Suprapubic skin (tissue), 4 donors: ENCODE measurements at regions not wholly inside any gene's neighbourhood (a gene's known extent, or its start where the extent isn't known, plus 50 kb on each side); places are given as distances from the start of the nearest gene placed in this dataset.

Experiments used
- DNase-seq, 2 donors: peaks; one replicate each; pipeline ENCODE4 v3.0.0-alpha.2; 2019; ENCODE audit warnings: low spot score in 2 of 2
- H3K27ac ChIP-seq: fragments of 200-600 bp; sonication (generic); one replicate; pipeline ENCODE4 v1.5.1; 2019
- H3K27me3 ChIP-seq: fragments of 200-600 bp; sonication (generic); one replicate; pipeline ENCODE4 v1.5.1; 2019
- H3K36me3 ChIP-seq: fragments of 200-600 bp; sonication (generic); one replicate; pipeline ENCODE4 v1.5.1; 2019
- H3K4me1 ChIP-seq: fragments of 200-600 bp; sonication (generic); one replicate; pipeline ENCODE4 v1.5.1; 2019
- H3K4me3 ChIP-seq: fragments of 200-600 bp; sonication (generic); one replicate; pipeline ENCODE4 v1.5.1; 2019; ENCODE audit warnings: mild to moderate bottlenecking
- H3K9me3 ChIP-seq: fragments of 200-600 bp; sonication (generic); one replicate; pipeline ENCODE4 v1.5.1; 2019
- EP300 ChIP-seq: sonication (generic); formaldehyde crosslinking; IDR thresholded peaks from one replicate; pipeline ENCODE4 v1.6.1; 2017; ENCODE audit warnings: antibody characterized with exemption
- POLR2A ChIP-seq, 2 donors: fragments of 450-650 bp; IDR thresholded peaks; one replicate each; pipeline ENCODE4 v1.6.1; 2017; ENCODE audit warnings: antibody characterized with exemption in 2 of 2, mild to moderate bottlenecking in 2 of 2, moderate library complexity in 2 of 2
- POLR2AphosphoS5 ChIP-seq, 3 donors: sonication (generic); formaldehyde crosslinking; IDR thresholded peaks; one replicate each; pipeline ENCODE4 v1.6.1; 2017; ENCODE audit warnings: antibody characterized with exemption in 3 of 3
- WGBS: methylation state at CpG from one replicate; pipeline ENCODE4 v1.1.5; 2018; 5-methylcytosine and 5-hydroxymethylcytosine counted together
- TF ChIP-seq, protein P1 (sequence below), 2 donors: fragments of 200-600 bp in 1 of 2; fragments of 450-650 bp in 1 of 2; sonication (generic) in 1 of 2; IDR thresholded peaks; one replicate each; pipeline ENCODE4 v1.5.1; 2016 to 2019; ENCODE audit warnings: antibody characterized with exemption in 2 of 2, mild to moderate bottlenecking in 1 of 2, moderate library complexity in 1 of 2

DNA sequence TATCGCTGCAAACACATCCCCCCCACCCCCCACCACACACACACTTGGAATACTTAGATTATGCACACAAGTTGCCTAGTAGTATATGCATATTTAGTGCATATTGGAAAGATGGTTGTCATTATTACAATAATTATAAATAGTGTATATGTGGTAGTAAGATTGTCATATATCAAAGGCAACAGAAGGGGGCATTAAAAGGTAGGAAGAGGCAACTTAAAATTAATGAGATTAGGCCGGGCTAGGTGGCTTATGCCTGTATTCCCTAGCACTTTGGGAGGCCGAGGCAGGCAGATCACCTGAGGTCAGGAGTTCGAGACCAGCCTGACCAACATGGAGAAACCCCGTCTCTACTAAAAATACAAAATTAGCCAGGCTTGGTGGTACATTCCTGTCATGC, 52.1 kb downstream of the GSC start:
- Histone ChIP-seq H3K9me3 (no peaks in the 10 kb centered on the region), H3K27me3 (peaks cover 2% of the 10 kb centered on the region), H3K4me1 (no peaks in the 10 kb centered on the region), H3K36me3 (no peaks in the 10 kb centered on the region), H3K27ac (no peak overlapping the region), H3K4me3 (no peak overlapping the region)
- 85% methylated on average over 5 of the region's 5 CpGs for WGBS
- no peak for DNase-seq
- no peak for TF ChIP-seq EP300
- no peak for TF ChIP-seq POLR2A (IDR thresholded peaks at IDR 0.05)
- TF ChIP-seq POLR2AphosphoS5 (IDR thresholded peaks at IDR 0.05): no peak
- TF ChIP-seq, protein P1, sequence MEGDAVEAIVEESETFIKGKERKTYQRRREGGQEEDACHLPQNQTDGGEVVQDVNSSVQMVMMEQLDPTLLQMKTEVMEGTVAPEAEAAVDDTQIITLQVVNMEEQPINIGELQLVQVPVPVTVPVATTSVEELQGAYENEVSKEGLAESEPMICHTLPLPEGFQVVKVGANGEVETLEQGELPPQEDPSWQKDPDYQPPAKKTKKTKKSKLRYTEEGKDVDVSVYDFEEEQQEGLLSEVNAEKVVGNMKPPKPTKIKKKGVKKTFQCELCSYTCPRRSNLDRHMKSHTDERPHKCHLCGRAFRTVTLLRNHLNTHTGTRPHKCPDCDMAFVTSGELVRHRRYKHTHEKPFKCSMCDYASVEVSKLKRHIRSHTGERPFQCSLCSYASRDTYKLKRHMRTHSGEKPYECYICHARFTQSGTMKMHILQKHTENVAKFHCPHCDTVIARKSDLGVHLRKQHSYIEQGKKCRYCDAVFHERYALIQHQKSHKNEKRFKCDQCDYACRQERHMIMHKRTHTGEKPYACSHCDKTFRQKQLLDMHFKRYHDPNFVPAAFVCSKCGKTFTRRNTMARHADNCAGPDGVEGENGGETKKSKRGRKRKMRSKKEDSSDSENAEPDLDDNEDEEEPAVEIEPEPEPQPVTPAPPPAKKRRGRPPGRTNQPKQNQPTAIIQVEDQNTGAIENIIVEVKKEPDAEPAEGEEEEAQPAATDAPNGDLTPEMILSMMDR (IDR thresholded peaks at IDR 0.05): no peak

DNA sequence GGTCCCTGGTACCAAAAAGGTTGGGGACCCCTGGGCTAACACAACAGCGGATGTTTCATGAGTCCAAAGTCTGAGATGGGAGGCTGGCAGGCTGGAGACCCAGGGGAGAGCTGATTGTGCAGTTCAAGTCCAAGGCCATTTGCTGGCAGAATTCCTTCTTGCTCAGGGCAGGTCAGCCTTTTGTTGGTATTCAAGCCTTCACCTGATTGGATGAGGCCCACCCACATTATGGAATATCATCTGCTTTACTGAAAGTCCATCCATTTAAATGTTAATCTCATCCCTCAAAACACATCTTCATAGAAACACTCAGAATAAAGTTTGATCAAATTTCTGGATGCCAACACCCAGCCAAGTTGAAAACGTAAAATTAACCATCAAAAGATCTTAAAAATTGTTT, 52.9 kb downstream of the GSC start:
- Histone ChIP-seq H3K4me3 (no peak overlapping the region), H3K27ac (no peak overlapping the region), H3K4me1 (no peaks in the 10 kb centered on the region), H3K9me3 (no peaks in the 10 kb centered on the region), H3K36me3 (no peaks in the 10 kb centered on the region), H3K27me3 (peaks cover 7% of the 10 kb centered on the region)
- WGBS: 93% methylated on average over 2 of the region's 2 CpGs
- DNase-seq: no peak
- no peak for TF ChIP-seq POLR2AphosphoS5 (IDR thresholded peaks at IDR 0.05)

- no peak for DNase-seq
- TF ChIP-seq, protein P1 (IDR thresholded peaks at IDR 0.05): no peak
- TF ChIP-seq EP300: no peak
- Histone ChIP-seq H3K4me3 (no peak overlapping the region), H3K27me3 (peaks cover 22% of the 10 kb centered on the region), H3K4me1 (no peaks in the 10 kb centered on the region), H3K36me3 (no peaks in the 10 kb centered on the region), H3K9me3 (no peaks in the 10 kb centered on the region), H3K27ac (no peak overlapping the region)
- whole genome bisulfite sequencing: 56% methylated on average over 13 of the region's 13 CpGs
Measured at GRCh38 chr14:94713115-94713514, 56.8 kb downstream of the GSC start.

GRCh38 chr14:94710731-94711130, 59.2 kb downstream of the GSC start:
- no peak for DNase-seq
- 84% methylated on average over 10 of the region's 10 CpGs for WGBS
- Histone ChIP-seq H3K27ac (no peak overlapping the region), H3K4me3 (no peak overlapping the region), H3K9me3 (no peaks in the 10 kb centered on the region), H3K4me1 (no peaks in the 10 kb centered on the region), H3K36me3 (no peaks in the 10 kb centered on the region), H3K27me3 (peaks cover 32% of the 10 kb centered on the region)
- no peak for TF ChIP-seq EP300
- no peak for TF ChIP-seq POLR2AphosphoS5 (IDR thresholded peaks at IDR 0.05)
- TF ChIP-seq POLR2A (IDR thresholded peaks at IDR 0.05): no peak
- TF ChIP-seq, protein P1 (IDR thresholded peaks at IDR 0.05): no peak

GRCh38 chr14:94707494-94707893, 62.4 kb downstream of the GSC start:
- TF ChIP-seq EP300: no peak
- TF ChIP-seq POLR2AphosphoS5 (IDR thresholded peaks at IDR 0.05): no peak
- no peak for TF ChIP-seq POLR2A (IDR thresholded peaks at IDR 0.05)
- TF ChIP-seq, protein P1 (IDR thresholded peaks at IDR 0.05): no peak
- H3K36me3 ChIP-seq: no peaks in the 10 kb centered on the region
- no peak for DNase-seq
- no peak overlapping the region for H3K27ac ChIP-seq
- no peaks in the 10 kb centered on the region for H3K4me1 ChIP-seq
- no peak overlapping the region for H3K4me3 ChIP-seq
- WGBS: 69% methylated on average over 4 of the region's 4 CpGs
- H3K9me3 ChIP-seq: no peaks in the 10 kb centered on the region
- H3K27me3 ChIP-seq: peaks cover 29% of the 10 kb centered on the region

DNA sequence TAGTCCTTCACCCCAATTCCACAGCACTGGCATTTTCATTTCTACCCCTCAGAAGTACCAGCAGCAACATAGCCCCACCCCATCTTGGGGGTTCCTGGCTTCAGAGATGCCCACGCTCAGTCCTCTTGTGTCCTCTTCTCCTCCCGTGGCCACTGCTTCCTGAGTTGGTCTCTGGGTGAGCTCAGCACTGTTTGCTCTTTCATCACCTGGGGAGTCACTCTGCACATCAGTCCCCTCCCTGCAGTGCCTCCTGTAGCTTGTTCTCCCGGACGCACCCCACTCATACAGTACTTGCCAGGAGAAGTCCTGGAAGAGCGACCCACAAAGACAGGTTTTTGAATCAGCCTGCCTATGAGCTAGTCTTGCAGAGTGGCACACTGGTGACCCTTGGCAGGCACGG, 63.8 kb downstream of the GSC start:
- 73% methylated on average over 5 of the region's 6 CpGs for WGBS

More for the DNA sequence above, 63.8 kb downstream of the GSC start:
- no peak overlapping the region for H3K4me3 ChIP-seq
- DNase-seq: no peak
- no peaks in the 10 kb centered on the region for H3K4me1 ChIP-seq
- H3K27me3 ChIP-seq: peaks cover 18% of the 10 kb centered on the region
- H3K9me3 ChIP-seq: no peaks in the 10 kb centered on the region
- no peaks in the 10 kb centered on the region for H3K36me3 ChIP-seq
- no peak overlapping the region for H3K27ac ChIP-seq
- no peak for TF ChIP-seq POLR2A (IDR thresholded peaks at IDR 0.05)
- TF ChIP-seq, protein P1 (IDR thresholded peaks at IDR 0.05): no peak
- no peak for TF ChIP-seq POLR2AphosphoS5 (IDR thresholded peaks at IDR 0.05)
- no peak for TF ChIP-seq EP300
